Breast epithelium (tissue), 3 donors: ENCODE measurements at regions not wholly inside any gene's neighbourhood (a gene's known extent, or its start where the extent isn't known, plus 50 kb on each side); places are given as distances from the start of the nearest gene placed in this dataset.

Experiments
- CTCF ChIP-seq, 3 donors: fragments of 450-650 bp; IDR thresholded peaks; one replicate each; pipeline ENCODE4 v1.5.1; 2016 to 2017; ENCODE audit warnings: antibody characterized with exemption in 3 of 3, mild to moderate bottlenecking in 3 of 3, moderate library complexity in 3 of 3
- POLR2A ChIP-seq: fragments of 450-650 bp; IDR thresholded peaks from one replicate; pipeline ENCODE4 v1.6.1; 2016; ENCODE audit warnings: antibody characterized with exemption, mild to moderate bottlenecking, moderate library complexity
- POLR2AphosphoS5 ChIP-seq, 3 donors: sonication (generic); formaldehyde crosslinking; IDR thresholded peaks; one replicate each; pipeline ENCODE4 v1.6.1; 2017; ENCODE audit warnings: antibody characterized with exemption in 3 of 3

- no peak for TF ChIP-seq CTCF (IDR thresholded peaks at IDR 0.05)
- TF ChIP-seq POLR2AphosphoS5 (IDR thresholded peaks at IDR 0.05): no peak
- TF ChIP-seq POLR2A: no peak
These were observed 399.6 kb upstream of the NDST3 start for GRCh38 chr4:117634716-117635115.
